RWPE2 (cell line): ENCODE measurements at regions not wholly inside any gene's neighbourhood (a gene's known extent, or its start where the extent isn't known, plus 50 kb on each side); places are given as distances from the start of the nearest gene placed in this dataset.
"Not testable (repeated sequence)": the region's sequence is repeated elsewhere in the genome, so short reads cannot be mapped to it uniquely, and the experiment has no call there.

Source experiments
- ATAC-seq: fragments of 200-7000 bp; cut with Tn5 transposase; 3 replicates; pipeline ENCODE4 v1.9.1; 2021; ENCODE audit warnings: low read depth
- DNase-seq: peaks from one replicate; pipeline ENCODE4 v3.0.0-alpha.2; 2020; ENCODE audit warnings: low spot score
- H3K27ac ChIP-seq: fragments of 450-650 bp; 2 replicates; pipeline ENCODE4 v1.5.1; 2017; ENCODE audit warnings: mild to moderate bottlenecking; ENCODE audit not compliant: poor library complexity, severe bottlenecking
- H3K27me3 ChIP-seq: fragments of 250-450 bp; sonication (Bioruptor Pico); 2 replicates; pipeline ENCODE4 v1.5.1; 2021; ENCODE audit warnings: mild to moderate bottlenecking, moderate library complexity; ENCODE audit not compliant: insufficient read depth, poor library complexity, severe bottlenecking
- H3K36me3 ChIP-seq: fragments of 250-450 bp; sonication (Bioruptor Pico); 2 replicates; pipeline ENCODE4 v1.5.1; 2020; ENCODE audit warnings: low read depth, mild to moderate bottlenecking, moderate library complexity
- H3K4me1 ChIP-seq: fragments of 250-450 bp; sonication (Bioruptor Pico); 2 replicates; pipeline ENCODE4 v1.5.1; 2021; ENCODE audit warnings: mild to moderate bottlenecking, moderate library complexity; ENCODE audit not compliant: insufficient read depth, poor library complexity, severe bottlenecking
- H3K4me3 ChIP-seq: fragments of 250-450 bp; sonication (Bioruptor Pico); 2 replicates; pipeline ENCODE4 v1.5.1; 2021; ENCODE audit warnings: mild to moderate bottlenecking, moderate library complexity; ENCODE audit not compliant: severe bottlenecking
- H3K9me3 ChIP-seq: fragments of 250-450 bp; sonication (Bioruptor Pico); 2 replicates; pipeline ENCODE4 v1.5.1; 2021; ENCODE audit warnings: mild to moderate bottlenecking, moderate library complexity; ENCODE audit not compliant: severe bottlenecking
- TF ChIP-seq, protein P1 (sequence below): fragments of 450-650 bp; IDR thresholded peaks from one replicate; pipeline ENCODE4 v1.5.1; 2017; ENCODE audit warnings: mild to moderate bottlenecking, moderate library complexity; ENCODE audit not compliant: poor library complexity, severe bottlenecking

DNA sequence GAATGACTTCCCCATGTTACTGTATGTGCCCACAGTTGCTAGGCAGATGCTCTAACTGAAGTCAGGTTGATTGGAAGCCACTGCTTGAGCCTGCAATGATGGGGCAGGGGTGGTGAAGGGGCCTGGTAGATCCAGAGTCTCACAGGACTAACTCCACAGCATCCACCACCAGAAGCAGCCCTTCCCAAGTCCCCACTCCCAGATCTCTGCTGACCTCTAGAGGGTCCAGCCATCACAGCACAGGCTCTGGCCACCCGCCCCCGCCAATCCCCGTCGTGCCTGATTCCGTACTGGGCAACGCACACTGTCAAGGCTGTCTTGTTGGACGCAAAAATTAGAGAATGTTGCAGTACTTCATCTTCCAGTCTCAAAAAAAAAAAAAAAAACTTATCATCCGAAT lies 136.8 kb upstream of the PDE1C start:
- ATAC-seq, result no peak
- Histone ChIP-seq H3K4me1 (no peaks in the 10 kb centered on the region), H3K4me3 (no peak overlapping the region), H3K9me3 (no peaks in the 10 kb centered on the region), H3K36me3 (no peaks in the 10 kb centered on the region), H3K27ac (no peak overlapping the region), H3K27me3 (no peaks in the 10 kb centered on the region)
- DNase-seq, result no peak
- TF ChIP-seq, protein P1, sequence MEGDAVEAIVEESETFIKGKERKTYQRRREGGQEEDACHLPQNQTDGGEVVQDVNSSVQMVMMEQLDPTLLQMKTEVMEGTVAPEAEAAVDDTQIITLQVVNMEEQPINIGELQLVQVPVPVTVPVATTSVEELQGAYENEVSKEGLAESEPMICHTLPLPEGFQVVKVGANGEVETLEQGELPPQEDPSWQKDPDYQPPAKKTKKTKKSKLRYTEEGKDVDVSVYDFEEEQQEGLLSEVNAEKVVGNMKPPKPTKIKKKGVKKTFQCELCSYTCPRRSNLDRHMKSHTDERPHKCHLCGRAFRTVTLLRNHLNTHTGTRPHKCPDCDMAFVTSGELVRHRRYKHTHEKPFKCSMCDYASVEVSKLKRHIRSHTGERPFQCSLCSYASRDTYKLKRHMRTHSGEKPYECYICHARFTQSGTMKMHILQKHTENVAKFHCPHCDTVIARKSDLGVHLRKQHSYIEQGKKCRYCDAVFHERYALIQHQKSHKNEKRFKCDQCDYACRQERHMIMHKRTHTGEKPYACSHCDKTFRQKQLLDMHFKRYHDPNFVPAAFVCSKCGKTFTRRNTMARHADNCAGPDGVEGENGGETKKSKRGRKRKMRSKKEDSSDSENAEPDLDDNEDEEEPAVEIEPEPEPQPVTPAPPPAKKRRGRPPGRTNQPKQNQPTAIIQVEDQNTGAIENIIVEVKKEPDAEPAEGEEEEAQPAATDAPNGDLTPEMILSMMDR, result peak; percentile 22

DNA sequence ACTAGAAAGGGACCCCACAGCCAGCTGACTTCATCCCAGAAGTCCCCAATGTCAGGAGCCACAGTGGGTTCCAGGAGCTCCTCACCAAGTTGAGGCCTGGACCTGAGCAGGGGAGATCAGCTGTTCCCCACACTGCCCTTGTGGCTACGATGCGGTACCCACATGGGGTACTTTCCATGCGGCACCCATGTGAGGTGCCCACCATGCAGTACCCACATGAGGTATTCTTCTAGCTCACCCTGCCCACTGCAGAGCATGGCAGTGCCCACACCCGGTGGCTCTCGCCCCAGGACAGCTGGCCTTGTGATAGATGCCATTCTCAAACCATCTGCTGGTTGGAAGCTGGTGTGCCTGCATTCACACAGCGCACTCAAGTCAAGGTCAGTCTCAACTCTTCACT lies 136.3 kb upstream of the PDE1C start:
- no peaks in the 10 kb centered on the region for H3K27me3 ChIP-seq
- TF ChIP-seq, protein P1, result no peak
- no peak for ATAC-seq

DNA sequence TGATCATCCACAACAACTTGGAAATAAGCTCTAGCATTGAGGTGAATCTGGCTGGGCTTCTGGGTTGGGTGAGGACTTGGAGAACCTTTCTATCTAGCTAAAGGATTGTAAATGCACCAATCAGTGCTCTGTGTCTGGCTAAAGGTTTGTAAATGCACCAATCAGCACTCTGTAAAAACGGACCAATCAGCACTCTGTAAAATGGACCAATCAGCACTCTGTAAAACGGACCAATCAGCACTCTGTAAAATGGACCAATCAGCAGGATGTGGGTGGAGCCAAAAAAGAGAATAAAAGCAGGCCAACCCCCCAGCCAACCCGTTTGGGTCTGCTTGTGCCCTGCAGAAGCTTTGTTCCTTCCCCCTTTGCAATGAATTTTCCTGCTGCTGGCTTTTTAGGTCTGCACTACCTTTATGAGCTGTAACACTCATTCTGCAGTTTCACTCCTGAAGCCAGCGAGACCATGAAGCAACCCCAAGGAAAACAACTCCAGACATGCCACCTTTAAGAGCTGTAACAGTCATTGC lies 135.2 kb upstream of the PDE1C start:
- DNase-seq, H3K4me3 ChIP-seq, H3K4me1 ChIP-seq, H3K9me3 ChIP-seq, ATAC-seq, H3K36me3 ChIP-seq, H3K27ac ChIP-seq, H3K27me3 ChIP-seq: not testable (repeated sequence)

More for the DNA sequence above, 136.3 kb upstream of the PDE1C start:
- no peaks in the 10 kb centered on the region for H3K9me3 ChIP-seq
- H3K4me3 ChIP-seq, result no peak overlapping the region
- H3K36me3 ChIP-seq, result no peaks in the 10 kb centered on the region
- no peak overlapping the region for H3K27ac ChIP-seq
- no peaks in the 10 kb centered on the region for H3K4me1 ChIP-seq
- DNase-seq, result no peak

DNA sequence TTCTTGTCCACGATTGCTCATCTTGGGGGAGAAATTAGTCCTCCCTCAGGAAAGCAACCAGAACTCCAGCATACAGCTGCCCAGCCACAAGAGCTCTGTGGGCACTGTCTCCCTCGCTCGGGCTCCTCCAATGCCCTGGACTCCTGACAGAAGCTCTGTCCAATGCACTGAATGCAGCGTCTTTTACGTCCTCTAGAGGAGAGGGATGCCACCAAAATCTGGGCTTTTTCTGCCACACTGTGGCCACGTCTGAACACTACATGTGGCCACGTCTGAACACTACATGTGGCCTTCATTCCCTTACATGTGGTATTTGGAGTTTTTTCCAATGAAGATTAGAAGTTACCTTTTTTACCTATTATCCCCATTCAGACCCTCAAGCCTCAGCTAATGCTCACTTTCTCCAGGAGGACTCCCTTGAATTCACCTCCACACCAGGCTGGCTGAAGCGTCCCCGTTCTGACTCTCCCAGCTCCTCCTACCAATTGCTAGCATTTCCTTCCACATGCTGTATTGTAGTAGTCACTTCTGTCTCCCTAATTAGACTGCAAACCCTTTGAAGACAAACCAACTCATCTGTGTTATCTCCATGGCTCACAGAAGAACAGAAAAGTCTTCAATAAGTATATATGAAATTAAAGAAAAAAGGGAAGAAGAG lies 134.3 kb upstream of the PDE1C start:
- H3K4me3 ChIP-seq, result no peak overlapping the region
- DNase-seq, result no peak
- peak; percentile 97 for ATAC-seq

DNA sequence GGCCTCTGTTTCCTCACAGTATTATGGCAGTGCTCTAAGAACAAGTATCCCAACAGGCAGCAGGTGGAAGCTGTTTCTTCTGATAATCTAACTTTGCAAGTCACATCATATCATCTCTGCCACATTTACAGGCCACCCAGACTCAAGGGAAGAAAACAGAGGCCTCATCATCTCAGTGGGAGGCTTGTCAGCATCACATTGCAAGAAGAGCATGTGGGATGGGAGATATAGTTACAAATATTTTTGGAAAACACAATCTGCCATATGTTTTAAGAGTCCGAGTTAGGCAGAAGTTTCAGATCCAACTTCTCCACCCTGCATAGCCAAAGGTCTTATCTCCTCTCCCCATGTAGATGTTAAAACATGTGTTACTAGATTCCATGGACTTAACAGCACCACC lies 130.4 kb upstream of the PDE1C start:
- no peaks in the 10 kb centered on the region for H3K4me1 ChIP-seq
- no peaks in the 10 kb centered on the region for H3K27me3 ChIP-seq
- DNase-seq, result no peak
- H3K9me3 ChIP-seq, result no peaks in the 10 kb centered on the region
- H3K4me3 ChIP-seq, result no peak overlapping the region
- TF ChIP-seq, protein P1, result no peak
- no peaks in the 10 kb centered on the region for H3K36me3 ChIP-seq
- no peak for ATAC-seq
- H3K27ac ChIP-seq, result no peak overlapping the region

More for the DNA sequence above, 134.3 kb upstream of the PDE1C start:
- no peak overlapping the region for H3K27ac ChIP-seq
- no peaks in the 10 kb centered on the region for H3K36me3 ChIP-seq
- no peaks in the 10 kb centered on the region for H3K27me3 ChIP-seq
- H3K9me3 ChIP-seq, result no peaks in the 10 kb centered on the region
- H3K4me1 ChIP-seq, result no peaks in the 10 kb centered on the region
- TF ChIP-seq, protein P1, result peak; percentile 81
